GM21529 (cell line): ENCODE measurements at regions not wholly inside any gene's neighbourhood (a gene's known extent, or its start where the extent isn't known, plus 50 kb on each side); places are given as distances from the start of the nearest gene placed in this dataset.

Experiments used
- ATAC-seq: cut with Tn5 transposase; IDR thresholded peaks from one replicate; pipeline ENCODE4 v1.9.1; 2021; ENCODE audit not compliant: unreplicated experiment

- no peak for ATAC-seq
Observed at GRCh38 chr9:22279636-22280035, 167.0 kb upstream of the DMRTA1 start.

- no peak for ATAC-seq
Observed at GRCh38 chr9:22285066-22285465, 161.6 kb upstream of the DMRTA1 start.

GRCh38 chr9:22286661-22287060 is 160.0 kb upstream of the DMRTA1 start:
- ATAC-seq: no peak

GRCh38 chr9:22288661-22289060 is 158.0 kb upstream of the DMRTA1 start:
- ATAC-seq: no peak

- ATAC-seq: no peak
Observed at GRCh38 chr9:22307013-22307711, 139.5 kb upstream of the DMRTA1 start.

- ATAC-seq: no peak
Observed at GRCh38 chr9:22308177-22308576, 138.4 kb upstream of the DMRTA1 start.

- no peak for ATAC-seq
Observed at GRCh38 chr9:22316645-22317044, 130.0 kb upstream of the DMRTA1 start.

GRCh38 chr9:22331533-22331932 is 115.1 kb upstream of the DMRTA1 start:
- no peak for ATAC-seq

GRCh38 chr9:22332202-22332601 is 114.4 kb upstream of the DMRTA1 start:
- no peak for ATAC-seq

GRCh38 chr9:22337261-22337660 is 109.4 kb upstream of the DMRTA1 start:
- ATAC-seq: no peak

- ATAC-seq: no peak
Observed at GRCh38 chr9:22342491-22343217, 104.0 kb upstream of the DMRTA1 start.

- ATAC-seq: no peak
Observed at GRCh38 chr9:22343218-22343611, 103.4 kb upstream of the DMRTA1 start.

GRCh38 chr9:22354699-22355384 is 91.8 kb upstream of the DMRTA1 start:
- no peak for ATAC-seq

- no peak for ATAC-seq
Observed at GRCh38 chr9:22356985-22357384, 89.6 kb upstream of the DMRTA1 start.

- no peak for ATAC-seq
Observed at GRCh38 chr9:22363421-22363887, 83.2 kb upstream of the DMRTA1 start.

- ATAC-seq: no peak
Observed at GRCh38 chr9:22373636-22374035, 73.0 kb upstream of the DMRTA1 start.

GRCh38 chr9:22374051-22374450 is 72.6 kb upstream of the DMRTA1 start:
- no peak for ATAC-seq

- ATAC-seq: no peak
Observed at GRCh38 chr9:22379272-22379671, 67.4 kb upstream of the DMRTA1 start.

GRCh38 chr9:22381170-22381569 is 65.5 kb upstream of the DMRTA1 start:
- ATAC-seq: no peak

GRCh38 chr9:22382331-22382730 is 64.3 kb upstream of the DMRTA1 start:
- ATAC-seq: no peak

- ATAC-seq: no peak
Observed at GRCh38 chr9:22383718-22384117, 62.9 kb upstream of the DMRTA1 start.

GRCh38 chr9:22389271-22389670 is 57.4 kb upstream of the DMRTA1 start:
- ATAC-seq: no peak
